Gastroesophageal sphincter (tissue), 4 donors: ENCODE measurements at regions not wholly inside any gene's neighbourhood (a gene's known extent, or its start where the extent isn't known, plus 50 kb on each side); places are given as distances from the start of the nearest gene placed in this dataset.

Experiments used
- ATAC-seq: fragments of 150-250 bp; one replicate; pipeline ENCODE4 v1.9.1; 2016; ENCODE audit warnings: mild to moderate bottlenecking, moderate library complexity
- H3K27ac ChIP-seq, 4 donors: fragments of 200-600 bp; sonication (generic) in 3 of 4; 1 replicate in 3 of 4; 2 replicates in 1 of 4; pipeline ENCODE4 v1.5.1; 2016 to 2019
- H3K27me3 ChIP-seq: fragments of 200-600 bp; sonication (generic); one replicate; pipeline ENCODE4 v1.5.1; 2019
- H3K36me3 ChIP-seq, 2 donors: fragments of 200-600 bp; sonication (generic); one replicate each; pipeline ENCODE4 v1.5.1; 2019; ENCODE audit warnings: control low read depth in 1 of 2
- H3K4me1 ChIP-seq, 3 donors: fragments of 200-600 bp; sonication (generic); 1 replicate in 2 of 3; 2 replicates in 1 of 3; pipeline ENCODE4 v1.5.1; 2016 to 2019; ENCODE audit warnings: control low read depth in 2 of 3
- H3K4me3 ChIP-seq, 2 donors: fragments of 200-600 bp; sonication (generic); one replicate each; pipeline ENCODE4 v1.5.1; 2019; ENCODE audit warnings: mild to moderate bottlenecking in 1 of 2, moderate library complexity in 1 of 2
- H3K9me3 ChIP-seq, 3 donors: fragments of 200-600 bp; sonication (generic); one replicate each; pipeline ENCODE4 v1.5.1; 2017 to 2019; ENCODE audit warnings: control low read depth in 2 of 3
- CTCF ChIP-seq, 4 experiments: fragments of 200-600 bp in 2 of 4; fragments of 450-650 bp in 2 of 4; sonication (generic) in 1 of 4; IDR thresholded peaks; one replicate each; pipeline ENCODE4 v1.5.1; 2017 to 2019; ENCODE audit warnings: antibody characterized with exemption in 4 of 4, mild to moderate bottlenecking in 2 of 4, moderate library complexity in 2 of 4
- EP300 ChIP-seq: sonication (generic); formaldehyde crosslinking; IDR thresholded peaks from one replicate; pipeline ENCODE4 v1.6.1; 2017; ENCODE audit warnings: antibody characterized with exemption, mild to moderate bottlenecking
- POLR2A ChIP-seq, 2 donors: fragments of 450-650 bp; IDR thresholded peaks; one replicate each; pipeline ENCODE4 v1.6.1; 2017; ENCODE audit warnings: antibody characterized with exemption in 2 of 2, mild to moderate bottlenecking in 2 of 2, moderate library complexity in 1 of 2
- POLR2AphosphoS5 ChIP-seq: sonication (generic); formaldehyde crosslinking; IDR thresholded peaks from one replicate; pipeline ENCODE4 v1.6.1; 2017; ENCODE audit warnings: antibody characterized with exemption
- WGBS, 2 donors: methylation state at CpG; one replicate each; pipeline ENCODE4 v1.1.5; 2018; ENCODE audit warnings: low coverage in 1 of 2; 5-methylcytosine and 5-hydroxymethylcytosine counted together

GRCh38 chr15:45794712-45795439 lies 160.0 kb downstream of the SQOR start:
- Histone ChIP-seq H3K36me3 (no peaks in the 10 kb centered on the region), H3K4me1 (no peaks in the 10 kb centered on the region), H3K27ac (no peak overlapping the region), H3K4me3 (no peak overlapping the region), H3K9me3 (no peaks in the 10 kb centered on the region), H3K27me3 (peaks cover 23% of the 10 kb centered on the region)
- WGBS, 2 donors: 33 to 65% methylated on average over 4 to 6 of the region's 6 CpGs
- ATAC-seq: no peak
- TF ChIP-seq CTCF (IDR thresholded peaks at IDR 0.05) (no peak), POLR2A (IDR thresholded peaks at IDR 0.05) (no peak), POLR2AphosphoS5 (no peak), EP300 (no peak)

- WGBS, 2 donors: 20 to 23% methylated on average over 3 of the region's 3 CpGs
- TF ChIP-seq CTCF (IDR thresholded peaks at IDR 0.05) (peak in 3 of 4 experiments; percentile 11 to 37 (median 26)), EP300 (no peak), POLR2A (IDR thresholded peaks at IDR 0.05) (no peak)
- Histone ChIP-seq H3K27me3 (peaks cover 23% of the 10 kb centered on the region), H3K4me1 (no peaks in the 10 kb centered on the region), H3K9me3 (no peaks in the 10 kb centered on the region), H3K4me3 (no peak overlapping the region), H3K36me3 (no peaks in the 10 kb centered on the region), H3K27ac (no peak overlapping the region)
- no peak for ATAC-seq
Observed at GRCh38 chr15:45795440-45796069, 160.7 kb downstream of the SQOR start.

- Histone ChIP-seq H3K36me3 (no peaks in the 10 kb centered on the region), H3K4me3 (no peak overlapping the region), H3K9me3 (no peaks in the 10 kb centered on the region), H3K4me1 (no peaks in the 10 kb centered on the region), H3K27ac (no peak overlapping the region), H3K27me3 (peaks cover 18% of the 10 kb centered on the region)
- 60 to 71% methylated on average over 2 of the region's 3 CpGs for whole genome bisulfite sequencing, 2 donors
- ATAC-seq: no peak
- TF ChIP-seq EP300 (no peak), CTCF (IDR thresholded peaks at IDR 0.05) (no peak), POLR2AphosphoS5 (no peak), POLR2A (IDR thresholded peaks at IDR 0.05) (no peak)
Observed at GRCh38 chr15:45796433-45796832, 161.6 kb downstream of the SQOR start.

GRCh38 chr15:45799508-45799907 lies 164.7 kb downstream of the SQOR start:
- Histone ChIP-seq H3K27me3 (no peaks in the 10 kb centered on the region), H3K27ac (no peak overlapping the region), H3K36me3 (no peaks in the 10 kb centered on the region), H3K9me3 (no peaks in the 10 kb centered on the region), H3K4me3 (no peak overlapping the region), H3K4me1 (no peaks in the 10 kb centered on the region)
- WGBS, 2 donors: 72 to 86% methylated on average over 3 of the region's 3 CpGs
- TF ChIP-seq POLR2A (IDR thresholded peaks at IDR 0.05): no peak
- TF ChIP-seq EP300: no peak
- no peak for TF ChIP-seq CTCF (IDR thresholded peaks at IDR 0.05)
- no peak for TF ChIP-seq POLR2AphosphoS5
- no peak for ATAC-seq

- Histone ChIP-seq H3K36me3 (no peaks in the 10 kb centered on the region), H3K27ac (no peak overlapping the region), H3K4me3 (no peak overlapping the region), H3K27me3 (no peaks in the 10 kb centered on the region), H3K4me1 (no peaks in the 10 kb centered on the region), H3K9me3 (no peaks in the 10 kb centered on the region)
- WGBS, 2 donors: 76 to 77% methylated on average over 4 of the region's 4 CpGs
- ATAC-seq: no peak
- no peak for TF ChIP-seq POLR2A (IDR thresholded peaks at IDR 0.05)
- TF ChIP-seq CTCF (IDR thresholded peaks at IDR 0.05): no peak
- no peak for TF ChIP-seq POLR2AphosphoS5
- TF ChIP-seq EP300: no peak
Observed at GRCh38 chr15:45801543-45801942, 166.7 kb downstream of the SQOR start.
